GM10266 (cell line): ENCODE measurements at regions not wholly inside any gene's neighbourhood (a gene's known extent, or its start where the extent isn't known, plus 50 kb on each side); places are given as distances from the start of the nearest gene placed in this dataset.

ENCODE experiments used
- DNase-seq: peaks from one replicate; pipeline ENCODE4 v3.0.0; 2012; ENCODE audit errors: extremely low spot score
- CTCF ChIP-seq: IDR thresholded peaks from 2 replicates; pipeline ENCODE4 v1.5.1; 2012; ENCODE audit warnings: mild to moderate bottlenecking, low read depth; ENCODE audit not compliant: control insufficient read depth, insufficient read depth; ENCODE audit errors: missing control alignments

- TF ChIP-seq CTCF, result no peak
- DNase-seq, result no peak
Measured at GRCh38 chr3:190790185-190790584, 72.3 kb downstream of the GMNC start.

GRCh38 chr3:190786898-190787297 lies 75.6 kb downstream of the GMNC start:
- DNase-seq, result no peak

GRCh38 chr3:190785047-190785446 lies 77.4 kb downstream of the GMNC start:
- DNase-seq, result no peak
- no peak for TF ChIP-seq CTCF

More at GRCh38 chr3:190786898-190787297, 75.6 kb downstream of the GMNC start:
- no peak for TF ChIP-seq CTCF

GRCh38 chr3:190780524-190780923 lies 82.0 kb downstream of the GMNC start:
- no peak for DNase-seq

GRCh38 chr3:190774633-190775032 lies 87.9 kb downstream of the GMNC start:
- no peak for TF ChIP-seq CTCF
- no peak for DNase-seq

More at GRCh38 chr3:190780524-190780923, 82.0 kb downstream of the GMNC start:
- no peak for TF ChIP-seq CTCF

- DNase-seq, result no peak
- TF ChIP-seq CTCF, result no peak
Measured at GRCh38 chr3:190773948-190774347, 88.5 kb downstream of the GMNC start.

GRCh38 chr3:190772831-190773230 lies 89.7 kb downstream of the GMNC start:
- DNase-seq, result no peak
- no peak for TF ChIP-seq CTCF

- DNase-seq, result no peak
- no peak for TF ChIP-seq CTCF
Measured at GRCh38 chr3:190768891-190769290, 93.6 kb downstream of the GMNC start.
